ENCODE measurements at regions not wholly inside any gene's neighbourhood (a gene's known extent, or its start where the extent isn't known, plus 50 kb on each side); places are given as distances from the start of the nearest gene placed in this dataset.

DNA sequence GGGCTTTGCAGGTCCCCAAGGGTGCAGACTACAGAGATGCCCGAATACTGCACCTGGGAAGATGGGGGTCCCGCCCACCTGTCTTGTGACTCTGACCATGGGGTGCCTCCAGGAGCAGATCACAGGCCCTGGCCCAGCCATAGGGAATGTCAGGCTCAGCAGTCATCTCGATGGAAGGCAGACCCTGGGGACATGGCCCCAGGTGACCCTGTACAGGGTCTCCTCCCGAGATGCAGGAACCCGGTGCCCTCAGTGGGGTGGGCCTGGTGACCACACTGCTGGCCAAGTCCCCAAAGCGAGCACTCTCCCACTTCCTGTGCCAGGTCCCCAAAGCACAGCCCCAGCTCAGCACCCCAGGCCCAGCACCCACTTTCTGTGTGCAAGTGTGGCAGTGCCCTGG lies 903.7 kb upstream of the USP15 start:
- TF ChIP-seq, protein P1, sequence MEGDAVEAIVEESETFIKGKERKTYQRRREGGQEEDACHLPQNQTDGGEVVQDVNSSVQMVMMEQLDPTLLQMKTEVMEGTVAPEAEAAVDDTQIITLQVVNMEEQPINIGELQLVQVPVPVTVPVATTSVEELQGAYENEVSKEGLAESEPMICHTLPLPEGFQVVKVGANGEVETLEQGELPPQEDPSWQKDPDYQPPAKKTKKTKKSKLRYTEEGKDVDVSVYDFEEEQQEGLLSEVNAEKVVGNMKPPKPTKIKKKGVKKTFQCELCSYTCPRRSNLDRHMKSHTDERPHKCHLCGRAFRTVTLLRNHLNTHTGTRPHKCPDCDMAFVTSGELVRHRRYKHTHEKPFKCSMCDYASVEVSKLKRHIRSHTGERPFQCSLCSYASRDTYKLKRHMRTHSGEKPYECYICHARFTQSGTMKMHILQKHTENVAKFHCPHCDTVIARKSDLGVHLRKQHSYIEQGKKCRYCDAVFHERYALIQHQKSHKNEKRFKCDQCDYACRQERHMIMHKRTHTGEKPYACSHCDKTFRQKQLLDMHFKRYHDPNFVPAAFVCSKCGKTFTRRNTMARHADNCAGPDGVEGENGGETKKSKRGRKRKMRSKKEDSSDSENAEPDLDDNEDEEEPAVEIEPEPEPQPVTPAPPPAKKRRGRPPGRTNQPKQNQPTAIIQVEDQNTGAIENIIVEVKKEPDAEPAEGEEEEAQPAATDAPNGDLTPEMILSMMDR (IDR thresholded peaks at IDR 0.05) = no peak
- no peak for TF ChIP-seq POLR2A (IDR thresholded peaks at IDR 0.05)
